ENCODE measurements at regions not wholly inside any gene's neighbourhood (a gene's known extent, or its start where the extent isn't known, plus 50 kb on each side); places are given as distances from the start of the nearest gene placed in this dataset.

DNA sequence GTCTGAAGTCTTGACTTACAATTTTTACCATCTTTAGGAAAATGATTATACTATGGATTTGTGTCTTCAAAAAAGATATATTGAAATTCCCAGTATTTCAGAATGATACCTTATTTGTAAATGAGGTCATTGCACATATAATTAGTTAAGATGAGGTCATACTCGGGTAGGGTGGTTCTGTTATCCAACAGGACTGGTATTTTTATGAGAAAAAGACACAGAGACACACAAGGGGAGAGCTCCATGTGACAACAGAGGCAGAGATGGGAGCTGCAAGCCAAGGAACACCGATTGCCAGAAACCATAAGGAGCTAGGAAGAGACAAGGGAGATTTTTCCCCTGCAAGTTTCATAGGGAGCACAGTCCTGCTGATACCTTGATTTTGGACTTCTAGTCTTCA is 356.9 kb downstream of the ARL4A start:
- no peak for DNase-seq

DNA sequence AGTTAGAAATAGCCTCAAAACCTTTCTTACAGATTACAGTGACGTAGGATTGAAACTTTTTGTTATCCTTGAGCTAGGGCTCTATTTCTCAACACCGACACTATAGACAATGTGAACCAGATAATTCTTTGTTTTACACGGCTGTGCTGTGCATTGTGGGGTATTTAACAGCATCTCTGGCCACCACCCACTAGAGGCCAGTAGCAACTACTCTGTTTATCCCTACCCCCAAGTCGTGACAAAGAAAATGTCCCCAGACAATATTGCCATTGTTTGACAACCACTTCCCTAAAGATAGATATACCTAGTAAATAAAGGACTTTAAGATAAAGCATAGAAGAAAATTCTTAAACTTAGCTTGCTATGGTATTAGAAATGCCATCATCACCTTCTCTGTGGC is 359.6 kb downstream of the ARL4A start:
- no peak for DNase-seq

DNA sequence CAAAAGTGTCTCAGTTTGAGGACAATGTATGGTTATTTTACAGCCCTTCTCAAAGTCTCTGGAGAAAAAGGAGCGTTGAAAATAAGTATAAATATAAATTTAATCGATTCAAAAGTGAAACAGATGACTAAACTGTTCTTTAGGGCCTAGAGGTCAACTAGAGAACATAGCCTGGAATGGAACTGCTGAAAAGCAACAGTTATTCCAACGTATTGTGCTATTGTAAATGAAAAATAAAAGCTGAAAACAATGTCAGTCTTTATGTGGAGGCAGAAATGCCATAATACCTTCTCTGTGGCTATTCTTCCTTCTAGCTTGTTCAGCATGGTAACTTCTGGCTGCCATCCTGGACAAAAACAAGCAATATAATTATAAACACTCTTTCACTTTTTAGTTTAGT is 362.5 kb downstream of the ARL4A start:
- no peak for DNase-seq

DNA sequence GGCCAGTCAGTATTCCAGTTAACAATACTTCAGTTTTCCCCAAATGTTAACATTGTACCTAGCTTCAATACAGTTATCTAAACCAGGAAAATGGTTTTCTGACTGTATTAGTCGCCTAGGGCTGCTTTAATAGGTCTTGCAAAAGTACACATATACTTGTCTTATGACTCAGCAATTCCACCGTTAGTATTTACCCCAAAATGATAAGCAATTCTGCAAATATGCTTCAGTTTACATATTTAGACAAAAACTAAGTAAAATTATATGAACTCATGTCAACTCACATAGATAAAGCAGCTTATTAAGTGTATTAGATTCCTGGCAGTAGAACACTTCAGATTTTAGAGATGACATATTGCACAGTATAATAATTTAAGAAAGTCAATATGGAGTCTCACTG is 363.3 kb downstream of the ARL4A start:
- DNase-seq, result no peak

DNA sequence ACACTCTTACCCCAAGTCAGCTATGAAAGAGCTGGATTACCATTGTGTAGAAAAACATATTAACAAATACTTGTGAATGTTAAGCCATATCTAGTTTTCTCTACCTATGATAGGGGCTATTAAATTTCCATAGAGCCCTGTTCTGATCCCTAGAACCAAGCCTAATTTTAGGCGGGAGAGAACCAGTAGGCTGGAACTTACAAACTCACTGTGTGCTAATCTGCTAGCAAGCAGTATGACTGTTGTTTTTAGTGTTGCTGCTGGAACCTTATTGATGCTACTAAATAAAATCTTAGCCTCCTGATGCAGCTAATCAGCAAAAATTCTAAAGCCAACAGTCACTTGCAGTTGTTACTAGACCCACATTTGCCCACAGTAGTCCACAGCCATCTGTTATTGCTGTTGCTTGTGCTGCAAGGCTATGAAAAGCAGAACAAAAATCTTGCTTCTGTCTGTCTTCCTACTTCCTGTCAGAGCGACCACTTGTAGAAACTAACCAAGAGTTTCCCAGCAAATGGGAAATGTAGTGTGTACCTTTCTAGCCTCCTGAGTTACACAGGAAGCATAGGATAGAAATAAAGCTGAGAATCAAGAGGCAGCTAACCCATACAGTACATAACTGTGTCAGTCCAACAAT is 368.4 kb downstream of the ARL4A start:
- no peak for DNase-seq

DNA sequence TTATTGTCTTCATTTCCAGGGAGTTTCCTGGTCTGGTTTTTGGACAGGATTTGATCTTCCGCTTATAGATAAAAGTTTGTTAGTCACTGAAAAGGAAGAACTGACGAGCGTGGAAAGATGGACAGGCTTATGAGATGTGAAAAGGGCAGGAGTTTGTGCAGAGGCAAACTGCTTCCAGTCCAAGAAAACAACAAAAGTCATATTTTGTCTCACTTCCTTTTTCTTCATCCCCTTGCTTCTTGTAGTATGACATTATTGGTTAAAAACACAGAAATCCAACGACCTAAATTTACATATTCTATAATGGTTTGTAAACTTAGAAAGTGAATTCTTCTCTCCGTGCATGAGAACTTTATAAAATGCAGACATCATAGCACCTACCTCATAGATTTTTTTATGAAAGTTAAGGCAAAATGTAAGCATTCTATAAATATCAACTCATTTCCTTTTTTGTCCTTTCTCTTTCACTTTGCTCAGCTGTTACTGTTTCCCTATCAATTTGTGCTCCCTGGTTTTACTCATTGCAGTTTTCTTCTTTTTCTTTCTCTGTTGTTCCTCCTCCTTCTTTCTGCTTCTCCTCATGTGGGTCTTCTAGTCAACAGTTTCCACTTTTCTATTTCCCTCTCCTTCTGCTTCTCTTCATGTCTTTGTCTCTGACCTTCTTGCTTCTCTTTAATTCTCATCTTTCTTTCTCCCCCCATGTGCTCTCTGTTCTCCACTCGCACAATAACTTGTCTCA is 370.2 kb downstream of the ARL4A start:
- DNase-seq, result no peak

DNA sequence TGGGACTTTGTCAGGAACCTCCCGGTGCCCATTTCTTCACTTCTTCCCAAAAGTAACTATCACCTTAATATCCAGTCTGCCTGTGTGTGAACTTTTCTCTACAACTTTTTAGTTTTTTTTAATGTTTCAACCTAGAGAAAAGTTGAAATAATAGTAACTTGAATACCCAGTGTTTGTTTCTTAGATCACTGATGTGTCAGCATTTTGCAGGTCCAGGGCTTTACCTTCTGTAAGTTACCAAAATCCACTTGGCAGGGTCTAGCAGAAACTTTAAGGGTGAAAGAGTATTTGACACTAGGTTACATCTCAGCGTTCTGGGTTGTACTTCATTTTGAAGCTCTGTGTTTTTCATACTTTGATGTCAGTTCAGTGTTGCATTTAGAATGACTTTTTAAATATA is 372.7 kb downstream of the ARL4A start:
- no peak for DNase-seq

DNA sequence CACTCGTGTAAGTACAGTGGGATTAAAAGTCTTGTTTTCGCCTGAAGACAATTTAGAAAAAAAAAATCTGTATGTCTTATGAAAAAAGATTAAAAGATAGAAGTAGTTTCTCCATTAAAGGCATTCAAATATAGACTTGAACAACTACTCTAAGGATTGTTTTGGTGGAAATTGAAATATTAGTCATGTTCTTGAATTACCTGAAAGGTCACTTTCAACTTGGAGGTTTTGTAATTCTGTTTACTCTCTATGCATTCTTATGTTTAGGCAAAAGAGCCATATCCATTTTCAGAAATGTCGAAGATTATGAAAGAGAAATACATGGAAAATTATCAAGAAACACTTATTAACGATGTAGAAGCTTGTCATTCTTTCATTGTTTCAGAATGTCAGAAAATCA is 373.7 kb downstream of the ARL4A start:
- DNase-seq, result no peak

DNA sequence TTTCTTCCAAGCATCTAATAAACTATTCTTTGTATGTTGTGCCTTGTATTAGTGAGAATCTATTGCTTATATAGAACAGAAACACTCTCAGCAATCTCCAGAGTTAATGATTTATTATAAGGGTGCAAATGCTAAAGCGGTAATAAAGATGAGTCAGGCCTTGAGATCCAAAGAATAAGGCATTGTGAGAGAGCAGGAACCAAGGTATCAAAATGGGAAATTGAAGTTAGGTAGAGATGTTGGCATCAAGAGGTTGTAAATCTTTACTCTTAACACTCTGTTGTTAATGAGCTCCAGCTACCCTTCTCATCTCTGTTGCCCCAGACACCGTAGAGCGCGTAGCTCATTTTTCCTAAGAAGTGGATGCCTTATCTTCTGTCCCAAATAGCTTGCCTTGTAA is 375.2 kb downstream of the ARL4A start:
- DNase-seq, result no peak

DNA sequence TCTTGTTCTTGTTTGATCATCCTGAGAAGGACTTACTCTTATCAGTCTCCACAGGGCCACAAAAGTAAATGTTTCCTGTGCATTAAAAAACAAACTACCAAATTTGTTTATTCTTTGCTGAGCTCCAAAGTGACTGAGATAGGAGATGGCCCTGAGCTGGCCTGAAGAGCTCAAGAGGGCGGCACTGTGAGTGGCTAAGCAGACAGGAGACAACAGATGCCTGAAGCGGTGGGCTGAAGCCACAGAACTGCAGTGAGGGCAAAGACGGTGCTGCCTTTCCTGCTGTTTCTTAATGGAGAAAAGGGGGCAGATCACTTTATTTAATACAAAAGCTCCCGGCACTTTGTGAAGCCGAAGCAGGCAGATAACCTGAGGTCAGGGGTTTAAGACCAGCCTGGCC is 379.6 kb downstream of the ARL4A start:
- DNase-seq, result no peak

DNA sequence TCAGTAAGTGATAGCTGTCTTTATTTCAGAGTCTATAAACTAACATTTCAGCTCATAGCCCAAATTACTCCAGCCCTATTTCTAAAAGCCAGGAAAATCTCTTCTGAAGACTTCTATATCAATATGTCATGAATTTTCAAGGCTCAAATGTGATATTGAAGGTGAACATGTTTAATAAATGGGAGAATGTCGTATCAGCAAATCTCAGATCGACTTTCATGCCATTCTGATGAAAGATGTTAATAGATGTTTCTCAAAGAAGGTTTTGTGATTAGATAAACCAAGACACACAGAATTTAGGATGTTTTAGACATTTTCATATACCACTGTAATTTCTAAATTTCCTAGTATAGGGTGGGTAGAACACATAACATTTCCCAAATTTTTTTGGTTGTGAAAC is 380.6 kb downstream of the ARL4A start:
- DNase-seq, result no peak

DNA sequence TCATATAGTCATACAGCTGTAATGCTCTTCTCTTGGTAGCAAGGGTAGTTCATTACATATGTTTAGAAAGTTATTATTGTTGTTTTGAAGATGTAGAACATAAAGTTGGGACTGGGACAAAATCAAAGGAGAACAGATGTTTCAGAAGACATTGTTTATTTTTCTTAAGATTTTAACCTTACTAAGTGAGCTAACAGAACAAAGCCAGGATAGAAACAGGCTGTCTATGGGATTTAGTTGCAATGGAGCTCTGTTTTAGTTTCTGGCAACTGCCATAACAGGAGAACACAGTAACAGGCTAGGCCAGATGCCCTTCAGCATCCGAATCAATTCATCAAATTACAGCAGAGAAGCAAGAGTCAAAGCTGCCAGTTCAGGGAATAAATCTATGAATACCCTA is 382.4 kb downstream of the ARL4A start:
- DNase-seq, result no peak

DNA sequence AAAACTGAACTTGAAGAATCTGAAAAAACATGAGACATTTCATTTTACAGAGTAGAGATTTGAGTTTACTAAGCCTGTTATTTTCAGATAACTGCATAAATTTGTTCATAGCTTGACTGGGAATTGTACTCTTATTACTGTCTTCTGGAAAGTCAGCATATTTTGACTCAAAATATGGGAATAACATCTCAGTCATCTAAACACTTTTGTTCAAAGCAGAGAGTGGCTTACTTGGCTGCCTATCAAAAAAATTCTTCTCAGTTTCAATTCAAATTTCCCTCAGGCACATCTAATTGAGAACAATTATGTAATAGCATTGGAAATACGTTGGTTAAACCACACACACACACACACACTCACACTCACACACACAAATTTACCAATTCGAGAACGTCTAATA is 384.6 kb downstream of the ARL4A start:
- DNase-seq, result no peak

DNA sequence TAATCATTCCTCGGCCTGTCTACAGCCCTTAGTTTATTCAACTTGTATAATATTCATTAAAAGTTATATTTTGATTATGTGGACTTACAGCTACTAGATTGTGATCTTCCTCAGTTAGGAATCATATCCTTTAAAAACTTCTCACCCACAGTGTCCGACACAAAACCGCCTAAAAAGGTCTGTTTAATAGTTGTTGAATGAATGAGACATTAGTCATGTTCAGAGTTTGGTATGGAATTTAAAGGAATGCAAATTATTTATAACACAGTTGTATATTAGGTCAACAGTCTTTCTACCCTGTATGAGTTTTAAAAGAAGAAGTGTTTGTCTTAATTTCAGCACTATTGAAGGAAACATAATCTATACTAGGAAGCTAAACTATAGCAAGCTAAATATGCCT is 390.0 kb downstream of the ARL4A start:
- DNase-seq, result no peak

DNA sequence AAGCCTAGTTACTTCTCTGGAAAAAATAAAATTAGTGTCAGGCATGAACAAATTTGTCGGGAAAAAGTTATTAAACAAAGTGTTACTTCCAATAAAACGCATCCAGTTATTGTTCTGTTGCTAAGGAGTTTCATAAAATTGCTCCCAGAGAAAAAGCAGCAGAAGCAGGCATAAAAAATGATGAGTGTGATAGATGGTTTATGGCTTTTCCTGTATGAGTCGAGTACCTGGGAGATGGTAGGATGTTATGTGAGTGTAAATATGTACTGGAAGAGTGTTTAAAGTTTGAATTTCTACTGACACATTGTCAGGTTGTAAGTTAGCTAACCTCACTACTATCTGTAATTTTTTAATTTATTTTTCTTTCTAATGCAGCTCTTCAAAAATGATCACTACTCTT is 390.7 kb downstream of the ARL4A start:
- DNase-seq, result no peak

DNA sequence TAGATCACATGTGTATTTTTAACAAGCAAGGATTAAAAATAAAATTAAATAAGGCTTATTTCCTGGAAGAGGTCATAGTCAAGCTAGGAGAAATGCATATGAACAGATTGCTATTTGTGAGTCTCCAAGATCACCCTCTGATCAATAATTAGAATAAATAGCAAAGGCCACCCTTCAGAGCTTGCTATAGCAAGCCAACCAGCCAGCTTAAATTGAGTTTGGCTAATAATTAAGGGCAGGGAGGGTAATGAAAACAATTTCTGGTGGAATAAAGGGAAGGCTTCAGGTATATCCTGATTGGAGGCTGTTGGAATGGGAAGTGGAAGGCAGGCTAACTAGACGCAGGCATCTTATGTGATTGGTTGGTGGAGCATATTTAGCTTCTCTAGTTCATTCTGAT is 403.5 kb downstream of the ARL4A start:
- DNase-seq, result no peak

DNA sequence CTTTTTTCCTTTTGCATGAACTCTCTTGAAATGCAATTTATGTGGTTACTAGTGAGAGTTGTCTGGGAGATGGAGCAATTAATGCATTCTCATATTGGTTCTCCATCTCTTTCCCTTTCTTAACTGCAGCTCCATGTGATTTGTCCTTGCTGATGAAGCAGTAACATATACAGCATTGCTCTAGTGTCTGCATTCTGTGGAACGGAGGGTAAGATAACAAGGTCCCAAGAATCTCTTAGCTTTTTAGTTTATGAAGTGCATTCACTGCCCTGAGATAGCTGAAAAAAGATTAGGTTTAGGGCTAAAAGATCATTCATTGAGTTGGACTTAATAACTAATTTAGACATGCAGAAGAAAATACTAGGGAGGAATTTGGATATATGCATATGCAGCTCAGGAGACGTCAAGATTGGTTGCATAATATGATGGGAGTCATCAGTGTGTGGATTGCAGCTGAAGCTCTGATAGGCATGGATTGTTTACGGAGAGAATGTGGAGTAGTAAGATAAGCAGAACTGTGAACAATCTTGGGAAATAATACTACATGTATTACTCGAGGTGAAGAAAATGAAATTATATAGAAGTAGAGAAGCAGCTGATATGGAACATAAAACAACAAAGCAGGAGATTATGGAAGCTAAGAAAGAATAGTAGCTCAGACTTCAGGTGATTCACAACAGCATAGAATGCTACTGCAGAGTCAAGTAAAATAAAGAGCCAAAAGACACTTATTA is 404.7 kb downstream of the ARL4A start:
- no peak for DNase-seq

DNA sequence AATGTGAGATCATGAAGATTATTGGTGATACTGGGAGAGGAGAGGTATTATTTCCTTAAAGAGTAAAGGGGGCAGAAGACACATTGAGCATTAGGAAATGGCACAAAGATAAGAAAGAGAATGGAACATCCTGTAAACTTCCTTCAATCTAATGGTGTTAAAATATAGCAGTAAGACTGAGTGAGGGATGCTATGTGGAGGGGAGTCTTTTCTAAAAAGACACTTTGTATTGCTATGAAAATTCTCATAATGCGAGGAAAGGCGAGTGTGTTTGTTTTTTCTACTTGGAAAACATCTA is 405.2 kb downstream of the ARL4A start:
- no peak for DNase-seq

DNA sequence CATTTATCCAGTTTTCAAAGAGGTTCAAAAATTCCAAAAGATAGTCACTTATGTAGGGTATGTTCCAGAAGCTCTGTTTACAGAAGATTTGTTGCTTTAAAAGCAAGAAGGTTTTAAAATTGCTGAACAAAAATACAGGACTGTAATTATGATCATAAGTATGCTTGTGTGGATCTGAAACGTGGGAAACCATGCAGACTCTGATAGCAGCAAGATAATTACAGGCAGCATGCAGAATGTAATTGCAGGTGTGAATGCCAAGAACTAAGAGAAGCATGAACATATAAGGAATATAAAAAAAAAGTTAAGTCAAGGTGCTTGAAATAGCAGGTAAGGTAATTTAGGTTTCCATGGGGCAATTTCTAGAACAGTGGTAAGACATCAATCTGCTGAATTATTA is 405.7 kb downstream of the ARL4A start:
- no peak for DNase-seq

DNA sequence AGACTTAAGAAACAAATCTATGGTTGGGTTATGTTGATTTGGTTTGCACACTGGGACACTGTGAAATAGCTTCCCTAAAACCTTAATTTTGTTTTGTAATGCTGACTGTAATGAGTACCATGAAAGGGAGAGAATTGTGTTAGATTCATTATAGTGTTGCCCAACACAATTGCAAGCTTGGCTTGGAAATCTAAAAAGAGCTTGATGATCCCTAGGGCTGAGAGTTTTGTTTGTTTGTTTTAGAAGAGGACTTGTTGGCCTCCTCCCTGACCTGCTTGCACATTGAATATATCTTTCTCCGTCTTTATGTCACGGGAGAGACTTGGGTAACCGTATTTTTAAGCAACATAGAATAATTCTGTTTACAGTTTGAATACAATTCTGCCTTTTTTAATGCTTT is 410.1 kb downstream of the ARL4A start:
- no peak for DNase-seq

DNA sequence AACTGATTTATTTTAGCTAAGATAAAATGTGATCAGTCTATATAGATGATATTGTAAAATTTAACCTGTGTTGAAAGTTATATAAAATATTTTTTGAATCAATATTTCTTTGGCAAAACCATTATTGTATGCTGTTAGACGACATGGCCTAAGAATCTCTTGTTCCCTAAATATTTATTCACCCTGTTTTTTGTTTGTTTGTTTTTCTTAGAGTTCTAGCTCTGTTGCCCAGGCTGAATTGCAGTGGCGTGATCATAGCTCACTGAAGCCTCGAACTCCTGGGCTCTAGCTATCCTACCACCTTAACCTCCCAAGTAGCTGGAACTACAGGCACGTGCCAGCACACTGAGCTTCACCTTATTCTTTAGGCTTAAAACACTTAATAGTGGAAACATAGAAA is 410.7 kb downstream of the ARL4A start:
- no peak for DNase-seq

DNA sequence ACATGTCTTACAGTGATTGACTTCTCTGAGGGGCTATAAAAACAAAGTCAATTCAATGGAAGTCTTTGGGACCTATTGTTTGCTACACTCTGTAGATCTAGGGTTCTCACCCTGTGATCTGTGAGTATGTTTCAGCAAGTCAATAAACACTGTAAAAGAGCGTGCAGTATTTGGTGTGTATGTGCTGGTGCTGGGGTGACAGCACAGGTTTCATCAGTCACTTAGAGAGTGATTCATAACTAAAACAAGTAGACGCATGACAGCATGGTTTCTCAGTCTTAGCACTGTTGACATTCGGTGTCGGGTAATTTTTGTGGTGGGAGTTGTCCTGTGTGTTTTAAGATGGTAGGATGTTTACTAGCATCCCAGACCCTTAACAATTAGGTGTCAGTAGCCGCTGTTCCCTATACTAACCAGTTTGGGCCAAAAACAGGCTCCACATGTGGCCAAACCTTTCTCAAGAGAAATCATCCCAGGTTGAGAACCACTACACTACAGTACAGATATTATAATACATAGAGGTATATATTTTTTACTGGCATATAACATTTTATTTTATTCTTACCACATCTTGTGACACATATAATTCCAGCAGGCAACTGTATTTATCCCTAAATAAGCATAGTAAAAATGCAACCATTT is 411.8 kb downstream of the ARL4A start:
- no peak for DNase-seq

DNA sequence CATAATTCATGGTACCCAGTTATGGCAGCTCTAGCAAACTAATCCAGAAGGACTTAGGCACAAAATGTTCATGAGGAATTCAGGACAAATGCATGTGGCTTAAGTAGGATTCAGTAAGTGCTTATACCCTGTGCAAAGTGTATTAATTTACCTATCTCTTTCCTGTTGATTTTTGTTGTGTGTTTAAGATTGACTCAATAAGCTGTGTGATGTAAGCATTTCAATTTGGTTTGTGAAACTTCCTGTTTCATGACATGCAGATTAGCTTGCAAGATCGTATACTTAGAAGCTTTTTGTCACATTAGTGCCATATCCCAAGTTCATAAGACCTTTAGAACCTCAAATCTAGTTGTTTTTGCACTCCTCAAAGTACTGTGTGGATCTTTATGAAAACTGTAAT is 416.7 kb downstream of the ARL4A start:
- no peak for DNase-seq

DNA sequence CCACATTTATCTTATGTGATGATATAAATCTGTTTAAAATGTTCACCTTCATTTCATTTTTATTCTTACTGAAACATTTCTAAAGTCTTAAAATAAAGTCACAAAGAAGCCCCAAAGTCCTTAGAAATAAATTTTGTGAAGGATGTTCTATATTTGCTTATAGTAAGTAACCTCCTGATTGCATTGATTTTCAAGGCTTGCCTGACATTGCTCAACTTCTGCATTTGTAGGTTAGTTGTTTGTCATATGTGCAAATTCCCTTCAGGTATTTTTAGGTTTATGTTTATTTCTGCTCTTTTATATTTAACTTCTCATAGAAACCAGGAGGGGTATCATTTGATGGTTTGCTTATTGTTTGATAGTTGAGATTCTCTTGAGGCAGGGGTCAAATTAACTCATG is 417.8 kb downstream of the ARL4A start:
- DNase-seq, result no peak
